GM21447 (cell line): ENCODE measurements at regions not wholly inside any gene's neighbourhood (a gene's known extent, or its start where the extent isn't known, plus 50 kb on each side); places are given as distances from the start of the nearest gene placed in this dataset.
A peak's percentile ranks its signal among the peaks of the same experiment; 100 is the strongest.
"Not testable (repeated sequence)": the region's sequence is repeated elsewhere in the genome, so short reads cannot be mapped to it uniquely, and the experiment has no call there.

Experiments used
- ATAC-seq: cut with Tn5 transposase; IDR thresholded peaks from one replicate; pipeline ENCODE4 v1.9.1; 2021; ENCODE audit not compliant: unreplicated experiment

- no peak for ATAC-seq
Observed at GRCh38 chrX:136975684-136976470, 57.9 kb downstream of the GPR101 start.

GRCh38 chrX:136967966-136968365 lies 65.8 kb downstream of the GPR101 start:
- ATAC-seq = no peak

GRCh38 chrX:136963973-136964372 lies 69.8 kb downstream of the GPR101 start:
- ATAC-seq = no peak

GRCh38 chrX:136961594-136962135 lies 72.1 kb downstream of the GPR101 start:
- ATAC-seq = no peak

- no peak for ATAC-seq
Observed at GRCh38 chrX:136954930-136955329, 74.4 kb upstream of the RBMX start.

GRCh38 chrX:136953867-136954787 lies 73.6 kb upstream of the RBMX start:
- peak; percentile 94 for ATAC-seq

GRCh38 chrX:136950211-136950610 lies 69.7 kb upstream of the RBMX start:
- no peak for ATAC-seq

- no peak for ATAC-seq
Observed at GRCh38 chrX:136941396-136942337, 61.1 kb upstream of the RBMX start.

- ATAC-seq = no peak
Observed at GRCh38 chrX:136936183-136936549, 55.6 kb upstream of the RBMX start.

GRCh38 chrX:136935533-136936182 lies 55.1 kb upstream of the RBMX start:
- peak; percentile 70 for ATAC-seq

- not testable (repeated sequence) for ATAC-seq
Observed at GRCh38 chrX:136934652-136935051, 54.1 kb upstream of the RBMX start.

GRCh38 chrX:136933611-136934145 lies 53.2 kb upstream of the RBMX start:
- no peak for ATAC-seq

GRCh38 chrX:136931661-136932060 lies 51.1 kb upstream of the RBMX start:
- no peak for ATAC-seq
